ENCODE measurements at regions not wholly inside any gene's neighbourhood (a gene's known extent, or its start where the extent isn't known, plus 50 kb on each side); places are given as distances from the start of the nearest gene placed in this dataset.

GRCh38 chr3:66933233-66933632, 64.9 kb upstream of the KBTBD8 start (continued):
- TF ChIP-seq SP1 (IDR thresholded peaks at IDR 0.05; ENCODE audit: low read depth, low read length) (0 out of 2 replicates have a peak, but pooled peaks have one; percentile 45), GABPA (IDR thresholded peaks at IDR 0.05; ENCODE audit: borderline replicate concordance, insufficient read depth, low read length) (no peak), TAF1 (IDR thresholded peaks at IDR 0.05; ENCODE audit: low read depth, low read length) (no peak), ATF3 (IDR thresholded peaks at IDR 0.05; ENCODE audit: insufficient read depth, low read depth, low read length) (no peak), POU5F1 (IDR thresholded peaks at IDR 0.05; ENCODE audit: low read depth, low read length) (peak; percentile 85), TEAD4 (IDR thresholded peaks at IDR 0.05; ENCODE audit: low read depth, low read length) (peak; percentile 43; the same call in 1 of the 2 replicates), YY1 (IDR thresholded peaks at IDR 0.05; ENCODE audit: low read depth, low read length) (no peak), CEBPB (IDR thresholded peaks at IDR 0.05; ENCODE audit: low read depth, low read length) (no peak), PHF8 (conservative IDR thresholded peaks at IDR 0.05; ENCODE audit: low read depth, low read length) (no peak), CTCF (IDR thresholded peaks at IDR 0.05; ENCODE audit: control extremely low read depth in 1 of 3, insufficient read depth in 1 of 3, low read depth in 1 of 3, low read length in 3 of 3) (no peak), FOSL1 (IDR thresholded peaks at IDR 0.05; ENCODE audit: insufficient read depth, low read depth, low read length) (no peak)

Measured in H1 (cell line).